ENCODE measurements at regions not wholly inside any gene's neighbourhood (a gene's known extent, or its start where the extent isn't known, plus 50 kb on each side); places are given as distances from the start of the nearest gene placed in this dataset.

GRCh38 chr17:22411185-22411784 is 719.0 kb downstream of the KCNJ18 start:
- TF ChIP-seq CTCF (IDR thresholded peaks at IDR 0.05; ENCODE audit: low read depth, low read length): no peak
- no peak for DNase-seq (ENCODE audit: low read depth, low spot score)
- H3K4me3 ChIP-seq (ENCODE audit: low read depth, low read length): no peak overlapping the region
- in situ Hi-C loops (cut with HindIII; ENCODE audit: low sequenced_read_pairs): no loop called here

- no peak for DNase-seq (ENCODE audit: low read depth, low spot score)
- TF ChIP-seq CTCF (IDR thresholded peaks at IDR 0.05; ENCODE audit: low read depth, low read length): no peak
- in situ Hi-C loops (cut with HindIII; ENCODE audit: low sequenced_read_pairs): no loop called here
- no peak overlapping the region for H3K4me3 ChIP-seq (ENCODE audit: low read depth, low read length)
These were observed 743.1 kb downstream of the KCNJ18 start for GRCh38 chr17:22435231-22435974.

- in situ Hi-C loops (cut with HindIII; ENCODE audit: low sequenced_read_pairs): no loop called here
- no peak for TF ChIP-seq CTCF (IDR thresholded peaks at IDR 0.05; ENCODE audit: low read depth, low read length)
- H3K4me3 ChIP-seq (ENCODE audit: low read depth, low read length): no peak overlapping the region
- no peak for DNase-seq (ENCODE audit: low read depth, low spot score)
These were observed 749.5 kb downstream of the KCNJ18 start for GRCh38 chr17:22441776-22442175.

- DNase-seq (ENCODE audit: low read depth, low spot score): no peak
- in situ Hi-C loops (cut with HindIII; ENCODE audit: low sequenced_read_pairs): no loop called here
- H3K4me3 ChIP-seq (ENCODE audit: low read depth, low read length): no peak overlapping the region
- no peak for TF ChIP-seq CTCF (IDR thresholded peaks at IDR 0.05; ENCODE audit: low read depth, low read length)
These were observed 750.7 kb downstream of the KCNJ18 start for GRCh38 chr17:22443061-22443460.

GRCh38 chr17:22453181-22453580 is 760.9 kb downstream of the KCNJ18 start:
- in situ Hi-C loops (cut with HindIII; ENCODE audit: low sequenced_read_pairs): no loop called here
- no peak overlapping the region for H3K4me3 ChIP-seq (ENCODE audit: low read depth, low read length)
- no peak for DNase-seq (ENCODE audit: low read depth, low spot score)
- TF ChIP-seq CTCF (IDR thresholded peaks at IDR 0.05; ENCODE audit: low read depth, low read length): no peak

GRCh38 chr17:22454070-22454999 is 762.0 kb downstream of the KCNJ18 start:
- no peak for TF ChIP-seq CTCF (IDR thresholded peaks at IDR 0.05; ENCODE audit: low read depth, low read length)
- in situ Hi-C loops (cut with HindIII; ENCODE audit: low sequenced_read_pairs): no loop called here
- H3K4me3 ChIP-seq (ENCODE audit: low read depth, low read length): no peak overlapping the region
- DNase-seq (ENCODE audit: low read depth, low spot score): no peak

Measured in astrocyte of the spinal cord (primary cell).